ENCODE measurements at regions not wholly inside any gene's neighbourhood (a gene's known extent, or its start where the extent isn't known, plus 50 kb on each side); places are given as distances from the start of the nearest gene placed in this dataset.

- H3K27ac Mint-ChIP-seq: no peak overlapping the region
- no peak for TF ChIP-seq CTCF (IDR thresholded peaks at IDR 0.05; ENCODE audit: unreplicated experiment)
- H3K4me1 Mint-ChIP-seq (ENCODE audit: low read depth): no peaks in the 10 kb centered on the region
- no peak for DNase-seq (ENCODE audit: low spot score, unreplicated experiment)
- no peaks in the 10 kb centered on the region for H3K9me3 Mint-ChIP-seq (ENCODE audit: low read depth)
- H3K27me3 Mint-ChIP-seq: peaks cover 12% of the 10 kb centered on the region
- no peaks in the 10 kb centered on the region for H3K36me3 Mint-ChIP-seq (ENCODE audit: insufficient read depth)
- no peak overlapping the region for H3K4me3 Mint-ChIP-seq (ENCODE audit: low read depth)
These were observed 54.8 kb upstream of the PLPP4 start for GRCh38 chr10:120402147-120402766.

- Mint-ChIP-seq H3K27me3 (peaks cover 14% of the 10 kb centered on the region), H3K4me3 (ENCODE audit: low read depth) (no peak overlapping the region), H3K9me3 (ENCODE audit: low read depth) (no peaks in the 10 kb centered on the region), H3K36me3 (ENCODE audit: insufficient read depth) (no peaks in the 10 kb centered on the region), H3K4me1 (ENCODE audit: low read depth) (no peaks in the 10 kb centered on the region), H3K27ac (no peak overlapping the region)
- DNase-seq (ENCODE audit: low spot score, unreplicated experiment): no peak
- no peak for TF ChIP-seq CTCF (IDR thresholded peaks at IDR 0.05; ENCODE audit: unreplicated experiment)
These were observed 53.9 kb upstream of the PLPP4 start for GRCh38 chr10:120403109-120403508.

GRCh38 chr10:120406376-120406775 is 50.7 kb upstream of the PLPP4 start:
- Mint-ChIP-seq H3K36me3 (ENCODE audit: insufficient read depth) (no peaks in the 10 kb centered on the region), H3K27ac (no peak overlapping the region), H3K9me3 (ENCODE audit: low read depth) (no peaks in the 10 kb centered on the region), H3K27me3 (peaks cover 14% of the 10 kb centered on the region), H3K4me1 (ENCODE audit: low read depth) (no peaks in the 10 kb centered on the region), H3K4me3 (ENCODE audit: low read depth) (no peak overlapping the region)
- no peak for TF ChIP-seq CTCF (IDR thresholded peaks at IDR 0.05; ENCODE audit: unreplicated experiment)
- DNase-seq (ENCODE audit: low spot score, unreplicated experiment): no peak

Data from progenitor cell of endocrine pancreas (in vitro differentiated cells).